ENCODE measurements at regions not wholly inside any gene's neighbourhood (a gene's known extent, or its start where the extent isn't known, plus 50 kb on each side); places are given as distances from the start of the nearest gene placed in this dataset.

DNA sequence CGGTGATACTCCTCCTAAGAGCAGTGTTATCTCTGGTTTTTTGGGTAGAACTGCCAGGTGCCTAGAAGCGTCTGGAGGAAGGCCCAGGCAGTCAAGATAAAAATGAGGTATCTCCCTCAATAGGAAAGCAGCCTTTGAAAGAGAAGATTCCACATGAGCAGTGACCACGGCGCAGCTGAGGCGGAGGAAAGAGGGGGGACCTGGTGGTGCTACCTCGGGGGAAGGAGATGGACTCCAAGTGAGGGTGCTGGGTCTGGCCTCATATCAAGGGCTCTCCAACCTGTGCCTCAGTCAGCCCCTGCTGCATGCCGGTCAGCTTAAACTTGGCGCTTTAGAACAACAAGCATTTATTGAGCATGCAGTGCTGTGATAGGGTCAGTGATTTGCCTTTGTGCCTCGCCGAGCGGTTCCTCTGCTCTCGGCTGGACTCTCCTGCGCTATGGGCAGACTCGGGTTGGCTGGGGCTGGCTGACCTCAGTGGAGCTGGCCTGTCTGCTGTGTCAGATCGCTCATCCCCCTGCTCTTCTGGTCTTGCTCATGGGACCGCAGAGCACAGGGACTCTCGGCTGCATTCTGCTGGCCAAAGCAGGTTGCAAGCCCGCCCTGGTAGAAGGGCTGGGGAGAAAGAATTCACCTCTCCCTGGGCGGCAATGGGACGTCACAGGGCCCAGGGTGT, 121.1 kb upstream of the IRX4 start (continued):
- TF ChIP-seq CTCF (conservative IDR thresholded peaks at IDR 0.05; ENCODE audit: low read depth in 2 of 2) (no peak), NANOG (IDR thresholded peaks at IDR 0.05; ENCODE audit: borderline replicate concordance) (no peak), EZH2 (IDR thresholded peaks at IDR 0.05; ENCODE audit: low read depth, unreplicated experiment) (no peak), JUNB (IDR thresholded peaks at IDR 0.05; ENCODE audit: unreplicated experiment) (no peak)

- no peak for DNase-seq (ENCODE audit: low spot score)
- H3K4me3 Mint-ChIP-seq = no peak overlapping the region
- ATAC-seq = no peak
- H3K4me2 ChIP-seq = no peak overlapping the region
- peaks cover 7% of the 10 kb centered on the region for H3K27me3 Mint-ChIP-seq (ENCODE audit: insufficient read depth, low read depth, poor library complexity)
- no peak for TF ChIP-seq CREB1 (CRISPR knock-in tag; IDR thresholded peaks at IDR 0.05; ENCODE audit: low read depth)
- no peak for TF ChIP-seq ZNF331 (CRISPR knock-in tag; IDR thresholded peaks at IDR 0.05; ENCODE audit: low read depth)
- TF ChIP-seq CTCF (conservative IDR thresholded peaks at IDR 0.05; ENCODE audit: low read depth in 2 of 2) = no peak
- no peak for TF ChIP-seq JUNB (IDR thresholded peaks at IDR 0.05; ENCODE audit: unreplicated experiment)
- TF ChIP-seq NANOG (IDR thresholded peaks at IDR 0.05; ENCODE audit: borderline replicate concordance) = no peak
- no peak for TF ChIP-seq STAT1 (IDR thresholded peaks at IDR 0.05; ENCODE audit: unreplicated experiment)
- TF ChIP-seq, protein P1, sequence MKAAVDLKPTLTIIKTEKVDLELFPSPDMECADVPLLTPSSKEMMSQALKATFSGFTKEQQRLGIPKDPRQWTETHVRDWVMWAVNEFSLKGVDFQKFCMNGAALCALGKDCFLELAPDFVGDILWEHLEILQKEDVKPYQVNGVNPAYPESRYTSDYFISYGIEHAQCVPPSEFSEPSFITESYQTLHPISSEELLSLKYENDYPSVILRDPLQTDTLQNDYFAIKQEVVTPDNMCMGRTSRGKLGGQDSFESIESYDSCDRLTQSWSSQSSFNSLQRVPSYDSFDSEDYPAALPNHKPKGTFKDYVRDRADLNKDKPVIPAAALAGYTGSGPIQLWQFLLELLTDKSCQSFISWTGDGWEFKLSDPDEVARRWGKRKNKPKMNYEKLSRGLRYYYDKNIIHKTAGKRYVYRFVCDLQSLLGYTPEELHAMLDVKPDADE (IDR thresholded peaks at IDR 0.05) = no peak
- no peak for TF ChIP-seq POLR2AphosphoS5 (IDR thresholded peaks at IDR 0.05; ENCODE audit: low read depth)
- TF ChIP-seq, protein P2, sequence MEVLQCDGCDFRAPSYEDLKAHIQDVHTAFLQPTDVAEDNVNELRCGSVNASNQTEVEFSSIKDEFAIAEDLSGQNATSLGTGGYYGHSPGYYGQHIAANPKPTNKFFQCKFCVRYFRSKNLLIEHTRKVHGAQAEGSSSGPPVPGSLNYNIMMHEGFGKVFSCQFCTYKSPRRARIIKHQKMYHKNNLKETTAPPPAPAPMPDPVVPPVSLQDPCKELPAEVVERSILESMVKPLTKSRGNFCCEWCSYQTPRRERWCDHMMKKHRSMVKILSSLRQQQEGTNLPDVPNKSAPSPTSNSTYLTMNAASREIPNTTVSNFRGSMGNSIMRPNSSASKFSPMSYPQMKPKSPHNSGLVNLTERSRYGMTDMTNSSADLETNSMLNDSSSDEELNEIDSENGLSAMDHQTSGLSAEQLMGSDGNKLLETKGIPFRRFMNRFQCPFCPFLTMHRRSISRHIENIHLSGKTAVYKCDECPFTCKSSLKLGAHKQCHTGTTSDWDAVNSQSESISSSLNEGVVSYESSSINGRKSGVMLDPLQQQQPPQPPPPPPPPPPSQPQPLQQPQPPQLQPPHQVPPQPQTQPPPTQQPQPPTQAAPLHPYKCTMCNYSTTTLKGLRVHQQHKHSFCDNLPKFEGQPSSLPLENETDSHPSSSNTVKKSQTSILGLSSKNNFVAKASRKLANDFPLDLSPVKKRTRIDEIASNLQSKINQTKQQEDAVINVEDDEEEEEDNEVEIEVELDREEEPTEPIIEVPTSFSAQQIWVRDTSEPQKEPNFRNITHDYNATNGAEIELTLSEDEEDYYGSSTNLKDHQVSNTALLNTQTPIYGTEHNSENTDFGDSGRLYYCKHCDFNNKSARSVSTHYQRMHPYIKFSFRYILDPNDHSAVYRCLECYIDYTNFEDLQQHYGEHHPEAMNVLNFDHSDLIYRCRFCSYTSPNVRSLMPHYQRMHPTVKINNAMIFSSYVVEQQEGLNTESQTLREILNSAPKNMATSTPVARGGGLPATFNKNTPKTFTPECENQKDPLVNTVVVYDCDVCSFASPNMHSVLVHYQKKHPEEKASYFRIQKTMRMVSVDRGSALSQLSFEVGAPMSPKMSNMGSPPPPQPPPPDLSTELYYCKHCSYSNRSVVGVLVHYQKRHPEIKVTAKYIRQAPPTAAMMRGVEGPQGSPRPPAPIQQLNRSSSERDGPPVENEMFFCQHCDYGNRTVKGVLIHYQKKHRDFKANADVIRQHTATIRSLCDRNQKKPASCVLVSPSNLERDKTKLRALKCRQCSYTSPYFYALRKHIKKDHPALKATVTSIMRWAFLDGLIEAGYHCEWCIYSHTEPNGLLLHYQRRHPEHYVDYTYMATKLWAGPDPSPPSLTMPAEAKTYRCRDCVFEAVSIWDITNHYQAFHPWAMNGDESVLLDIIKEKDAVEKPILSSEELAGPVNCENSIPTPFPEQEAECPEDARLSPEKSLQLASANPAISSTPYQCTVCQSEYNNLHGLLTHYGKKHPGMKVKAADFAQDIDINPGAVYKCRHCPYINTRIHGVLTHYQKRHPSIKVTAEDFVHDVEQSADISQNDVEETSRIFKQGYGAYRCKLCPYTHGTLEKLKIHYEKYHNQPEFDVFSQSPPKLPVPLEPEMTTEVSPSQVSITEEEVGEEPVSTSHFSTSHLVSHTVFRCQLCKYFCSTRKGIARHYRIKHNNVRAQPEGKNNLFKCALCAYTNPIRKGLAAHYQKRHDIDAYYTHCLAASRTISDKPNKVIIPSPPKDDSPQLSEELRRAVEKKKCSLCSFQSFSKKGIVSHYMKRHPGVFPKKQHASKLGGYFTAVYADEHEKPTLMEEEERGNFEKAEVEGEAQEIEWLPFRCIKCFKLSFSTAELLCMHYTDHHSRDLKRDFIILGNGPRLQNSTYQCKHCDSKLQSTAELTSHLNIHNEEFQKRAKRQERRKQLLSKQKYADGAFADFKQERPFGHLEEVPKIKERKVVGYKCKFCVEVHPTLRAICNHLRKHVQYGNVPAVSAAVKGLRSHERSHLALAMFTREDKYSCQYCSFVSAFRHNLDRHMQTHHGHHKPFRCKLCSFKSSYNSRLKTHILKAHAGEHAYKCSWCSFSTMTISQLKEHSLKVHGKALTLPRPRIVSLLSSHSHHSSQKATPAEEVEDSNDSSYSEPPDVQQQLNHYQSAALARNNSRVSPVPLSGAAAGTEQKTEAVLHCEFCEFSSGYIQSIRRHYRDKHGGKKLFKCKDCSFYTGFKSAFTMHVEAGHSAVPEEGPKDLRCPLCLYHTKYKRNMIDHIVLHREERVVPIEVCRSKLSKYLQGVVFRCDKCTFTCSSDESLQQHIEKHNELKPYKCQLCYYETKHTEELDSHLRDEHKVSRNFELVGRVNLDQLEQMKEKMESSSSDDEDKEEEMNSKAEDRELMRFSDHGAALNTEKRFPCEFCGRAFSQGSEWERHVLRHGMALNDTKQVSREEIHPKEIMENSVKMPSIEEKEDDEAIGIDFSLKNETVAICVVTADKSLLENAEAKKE (CRISPR knock-in tag; IDR thresholded peaks at IDR 0.05) = no peak
- TF ChIP-seq EZH2 (IDR thresholded peaks at IDR 0.05; ENCODE audit: low read depth, unreplicated experiment) = no peak
- H3K4me1 ChIP-seq (ENCODE audit: insufficient read depth) = no peaks in the 10 kb centered on the region
- no peaks in the 10 kb centered on the region for H4K20me1 ChIP-seq (replicated peaks; ENCODE audit: insufficient read depth)
- no peaks in the 10 kb centered on the region; the same call in 2 of the 3 replicates for H3K36me3 Mint-ChIP-seq (ENCODE audit: low read depth)
- no peaks in the 10 kb centered on the region for H3K79me2 ChIP-seq (replicated peaks; ENCODE audit: insufficient read depth)
- H2AFZ ChIP-seq = no peak overlapping the region
- peaks cover 11% of the 10 kb centered on the region for H3K4me1 Mint-ChIP-seq
- no peak overlapping the region for H3K27ac ChIP-seq (ENCODE audit: low read depth)
- H3K9me2 ChIP-seq (ENCODE audit: insufficient read depth) = peaks cover 8% of the 10 kb centered on the region
- no peaks in the 10 kb centered on the region for H3K36me3 ChIP-seq (ENCODE audit: insufficient read depth)
- H3K27me3 ChIP-seq (ENCODE audit: insufficient read depth) = no peaks in the 10 kb centered on the region
- no peak overlapping the region for H3K4me3 ChIP-seq
- no peak overlapping the region for H3K27ac Mint-ChIP-seq
- H3K9me3 Mint-ChIP-seq = peaks cover 2% of the 10 kb centered on the region; the same call in 2 of the 3 replicates
- H3F3A ChIP-seq (replicated peaks; ENCODE audit: low read depth) = no peaks in the 10 kb centered on the region
Measured at GRCh38 chr5:2003206-2003605, 120.5 kb upstream of the IRX4 start.

All from GM23338 (cell line).